Gastroesophageal sphincter (tissue), 4 donors: ENCODE measurements at regions not wholly inside any gene's neighbourhood (a gene's known extent, or its start where the extent isn't known, plus 50 kb on each side); places are given as distances from the start of the nearest gene placed in this dataset.

Source experiments
- ATAC-seq: fragments of 150-250 bp; one replicate; pipeline ENCODE4 v1.9.1; 2016; ENCODE audit warnings: mild to moderate bottlenecking, moderate library complexity
- H3K27ac ChIP-seq, 4 donors: fragments of 200-600 bp; sonication (generic) in 3 of 4; 1 replicate in 3 of 4; 2 replicates in 1 of 4; pipeline ENCODE4 v1.5.1; 2016 to 2019
- H3K27me3 ChIP-seq: fragments of 200-600 bp; sonication (generic); one replicate; pipeline ENCODE4 v1.5.1; 2019
- H3K36me3 ChIP-seq, 2 donors: fragments of 200-600 bp; sonication (generic); one replicate each; pipeline ENCODE4 v1.5.1; 2019; ENCODE audit warnings: control low read depth in 1 of 2
- H3K4me1 ChIP-seq, 3 donors: fragments of 200-600 bp; sonication (generic); 1 replicate in 2 of 3; 2 replicates in 1 of 3; pipeline ENCODE4 v1.5.1; 2016 to 2019; ENCODE audit warnings: control low read depth in 2 of 3
- H3K4me3 ChIP-seq, 2 donors: fragments of 200-600 bp; sonication (generic); one replicate each; pipeline ENCODE4 v1.5.1; 2019; ENCODE audit warnings: mild to moderate bottlenecking in 1 of 2, moderate library complexity in 1 of 2
- H3K9me3 ChIP-seq, 3 donors: fragments of 200-600 bp; sonication (generic); one replicate each; pipeline ENCODE4 v1.5.1; 2017 to 2019; ENCODE audit warnings: control low read depth in 2 of 3
- EP300 ChIP-seq: sonication (generic); formaldehyde crosslinking; IDR thresholded peaks from one replicate; pipeline ENCODE4 v1.6.1; 2017; ENCODE audit warnings: antibody characterized with exemption, mild to moderate bottlenecking
- POLR2A ChIP-seq, 2 donors: fragments of 450-650 bp; IDR thresholded peaks; one replicate each; pipeline ENCODE4 v1.6.1; 2017; ENCODE audit warnings: antibody characterized with exemption in 2 of 2, mild to moderate bottlenecking in 2 of 2, moderate library complexity in 1 of 2
- POLR2AphosphoS5 ChIP-seq: sonication (generic); formaldehyde crosslinking; IDR thresholded peaks from one replicate; pipeline ENCODE4 v1.6.1; 2017; ENCODE audit warnings: antibody characterized with exemption
- WGBS, 2 donors: methylation state at CpG; one replicate each; pipeline ENCODE4 v1.1.5; 2018; ENCODE audit warnings: low coverage in 1 of 2; 5-methylcytosine and 5-hydroxymethylcytosine counted together
- TF ChIP-seq, protein P1 (sequence below), 4 experiments: fragments of 200-600 bp in 2 of 4; fragments of 450-650 bp in 2 of 4; sonication (generic) in 1 of 4; IDR thresholded peaks; one replicate each; pipeline ENCODE4 v1.5.1; 2017 to 2019; ENCODE audit warnings: antibody characterized with exemption in 4 of 4, mild to moderate bottlenecking in 2 of 4, moderate library complexity in 2 of 4

DNA sequence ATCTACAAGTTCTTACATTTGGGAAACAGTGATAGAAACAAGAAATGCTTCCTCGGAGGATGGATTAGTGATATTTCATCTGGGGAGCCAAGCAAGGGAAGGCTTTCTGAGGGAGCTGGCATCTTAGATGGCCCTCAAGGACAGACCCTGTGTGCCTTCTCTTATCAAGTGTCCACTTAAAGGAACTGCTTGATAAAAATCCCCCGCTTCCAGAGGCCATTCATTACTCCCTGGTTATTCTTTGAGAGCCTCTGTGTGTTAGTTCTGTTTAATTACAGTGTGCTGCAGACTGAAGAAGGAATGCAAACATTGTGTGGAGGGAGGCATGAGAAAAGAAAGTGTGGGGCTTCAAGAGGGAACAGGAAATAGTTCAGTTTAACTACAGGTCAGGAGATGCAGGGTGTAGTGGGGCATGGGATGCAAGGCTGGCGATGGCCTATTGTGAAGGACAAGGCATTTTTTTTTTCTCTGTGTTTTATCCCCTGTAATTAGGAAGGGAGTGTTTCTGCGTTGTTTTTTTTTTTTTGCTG, 145.4 kb downstream of the SNX10 start:
- no peaks in the 10 kb centered on the region for H3K27me3 ChIP-seq
- no peaks in the 10 kb centered on the region for H3K36me3 ChIP-seq
- no peak overlapping the region for H3K4me3 ChIP-seq
- no peak overlapping the region for H3K27ac ChIP-seq
- WGBS, 2 donors: 78 to 88% methylated on average over 3 to 4 of the region's 4 CpGs
- H3K9me3 ChIP-seq: no peaks in the 10 kb centered on the region
- no peak for ATAC-seq
- no peaks in the 10 kb centered on the region for H3K4me1 ChIP-seq
- no peak for TF ChIP-seq EP300
- TF ChIP-seq POLR2AphosphoS5: no peak
- TF ChIP-seq, protein P1, sequence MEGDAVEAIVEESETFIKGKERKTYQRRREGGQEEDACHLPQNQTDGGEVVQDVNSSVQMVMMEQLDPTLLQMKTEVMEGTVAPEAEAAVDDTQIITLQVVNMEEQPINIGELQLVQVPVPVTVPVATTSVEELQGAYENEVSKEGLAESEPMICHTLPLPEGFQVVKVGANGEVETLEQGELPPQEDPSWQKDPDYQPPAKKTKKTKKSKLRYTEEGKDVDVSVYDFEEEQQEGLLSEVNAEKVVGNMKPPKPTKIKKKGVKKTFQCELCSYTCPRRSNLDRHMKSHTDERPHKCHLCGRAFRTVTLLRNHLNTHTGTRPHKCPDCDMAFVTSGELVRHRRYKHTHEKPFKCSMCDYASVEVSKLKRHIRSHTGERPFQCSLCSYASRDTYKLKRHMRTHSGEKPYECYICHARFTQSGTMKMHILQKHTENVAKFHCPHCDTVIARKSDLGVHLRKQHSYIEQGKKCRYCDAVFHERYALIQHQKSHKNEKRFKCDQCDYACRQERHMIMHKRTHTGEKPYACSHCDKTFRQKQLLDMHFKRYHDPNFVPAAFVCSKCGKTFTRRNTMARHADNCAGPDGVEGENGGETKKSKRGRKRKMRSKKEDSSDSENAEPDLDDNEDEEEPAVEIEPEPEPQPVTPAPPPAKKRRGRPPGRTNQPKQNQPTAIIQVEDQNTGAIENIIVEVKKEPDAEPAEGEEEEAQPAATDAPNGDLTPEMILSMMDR (IDR thresholded peaks at IDR 0.05): no peak

DNA sequence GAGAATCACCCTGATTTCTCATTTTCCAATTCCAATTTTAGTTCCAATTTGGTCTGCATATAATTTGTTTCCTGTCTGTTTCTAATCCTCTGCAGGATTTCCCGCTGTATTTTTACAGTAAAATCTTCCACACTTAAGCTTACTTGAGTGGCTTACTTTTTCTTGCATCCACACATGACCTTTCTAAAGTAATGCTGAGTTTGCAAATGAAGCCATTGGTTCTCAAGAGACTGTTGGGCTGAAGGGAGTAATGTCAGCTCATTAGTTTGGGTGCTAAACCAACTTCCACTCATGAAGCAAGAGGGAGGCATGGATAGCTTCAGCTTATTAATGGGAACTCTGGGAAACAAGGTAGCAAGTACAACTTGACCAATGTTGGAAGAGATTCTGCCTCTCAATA, 146.4 kb downstream of the SNX10 start:
- WGBS, 2 donors: 75 to 85% methylated on average over 1 of the region's 1 CpG
- no peak for ATAC-seq
- H3K4me3 ChIP-seq: no peak overlapping the region

DNA sequence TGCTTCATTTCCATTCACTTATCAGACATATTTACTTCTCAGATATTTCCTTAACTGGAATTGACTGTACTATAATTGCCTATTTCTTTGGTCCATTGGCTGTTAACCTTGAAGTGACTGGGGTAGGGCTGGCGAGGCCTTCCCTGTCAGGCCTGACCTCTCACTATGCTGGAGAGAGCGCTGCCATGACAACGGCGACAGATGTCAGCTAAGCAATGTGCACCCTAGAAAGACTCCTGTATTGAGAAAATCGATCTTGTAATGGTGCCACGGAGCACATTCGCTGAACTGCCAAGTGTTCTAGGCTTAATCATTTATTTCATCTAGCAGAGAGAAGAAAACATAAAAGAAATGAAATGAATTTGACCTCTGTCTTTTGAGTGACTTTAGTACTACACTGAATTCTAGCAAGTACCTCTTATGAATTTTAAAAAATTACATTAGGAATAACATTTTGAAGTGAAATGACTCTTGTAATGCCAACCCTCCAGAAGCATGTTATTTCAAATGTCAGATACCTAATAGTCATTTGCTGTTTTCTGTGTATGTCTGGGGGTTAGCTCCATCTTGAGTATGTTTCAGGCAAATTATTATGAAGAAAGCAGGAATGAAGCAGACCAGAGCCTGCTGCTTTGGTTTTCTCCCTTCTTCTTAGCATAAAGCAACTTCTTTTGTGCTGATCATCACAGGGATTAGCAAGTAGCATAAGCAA, 148.0 kb downstream of the SNX10 start:
- no peaks in the 10 kb centered on the region for H3K36me3 ChIP-seq
- no peak for ATAC-seq
- H3K27ac ChIP-seq: no peak overlapping the region
- H3K9me3 ChIP-seq: no peaks in the 10 kb centered on the region
- H3K4me1 ChIP-seq: no peaks in the 10 kb centered on the region
- no peak overlapping the region for H3K4me3 ChIP-seq
- TF ChIP-seq, protein P1 (IDR thresholded peaks at IDR 0.05): no peak
- TF ChIP-seq POLR2A (IDR thresholded peaks at IDR 0.05) (no peak), EP300 (no peak), POLR2AphosphoS5 (no peak)
- 71 to 77% methylated on average over 5 of the region's 7 CpGs for WGBS, 2 donors
- H3K27me3 ChIP-seq: peaks cover 6% of the 10 kb centered on the region

More for the DNA sequence above, 146.4 kb downstream of the SNX10 start:
- TF ChIP-seq, protein P1 (IDR thresholded peaks at IDR 0.05): no peak
- TF ChIP-seq EP300: no peak
- Histone ChIP-seq H3K4me1 (no peaks in the 10 kb centered on the region), H3K36me3 (no peaks in the 10 kb centered on the region), H3K27me3 (no peaks in the 10 kb centered on the region), H3K27ac (no peak overlapping the region), H3K9me3 (no peaks in the 10 kb centered on the region)

DNA sequence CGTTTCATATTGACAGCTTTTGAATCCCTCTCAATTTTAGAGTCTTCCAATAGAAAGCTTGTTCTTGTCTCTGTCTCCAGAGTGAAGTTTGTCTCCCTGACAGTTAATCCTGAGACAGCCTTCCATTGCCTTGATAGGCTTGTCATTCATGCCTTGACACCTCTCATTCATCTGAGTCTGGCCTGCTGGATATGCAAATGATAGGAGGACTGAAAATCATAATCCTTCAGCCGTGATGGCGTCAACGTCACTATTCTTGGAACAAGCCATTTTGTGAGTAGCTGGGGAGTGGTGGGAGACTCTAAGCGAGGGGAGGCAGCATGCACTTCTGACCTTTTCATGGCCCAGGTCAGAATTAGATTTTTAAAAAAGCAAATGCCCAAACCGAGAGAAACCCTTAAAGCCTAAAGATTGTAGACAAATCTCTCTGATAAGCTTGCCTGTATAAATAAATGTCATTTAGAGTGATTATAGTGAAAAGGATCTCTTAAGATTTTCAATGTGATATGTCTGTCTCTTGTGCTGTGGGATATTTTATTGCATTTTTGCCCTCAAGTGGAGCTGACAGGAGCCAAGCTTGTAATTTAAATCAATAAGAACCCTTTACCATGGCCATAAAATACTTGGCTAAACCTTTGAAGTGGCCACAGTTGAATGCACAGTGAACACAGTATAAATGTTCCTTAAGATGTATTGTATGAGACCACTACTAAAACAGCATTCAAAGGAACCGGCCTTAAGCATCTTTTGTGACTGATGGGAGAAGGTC, 148.8 kb downstream of the SNX10 start:
- no peak for ATAC-seq
- H3K27me3 ChIP-seq: peaks cover 6% of the 10 kb centered on the region
- H3K36me3 ChIP-seq: no peaks in the 10 kb centered on the region
- TF ChIP-seq POLR2A (IDR thresholded peaks at IDR 0.05) (no peak), POLR2AphosphoS5 (no peak), EP300 (no peak)
- TF ChIP-seq, protein P1 (IDR thresholded peaks at IDR 0.05): no peak
- no peak overlapping the region for H3K4me3 ChIP-seq
- H3K4me1 ChIP-seq: no peaks in the 10 kb centered on the region
- H3K9me3 ChIP-seq: no peaks in the 10 kb centered on the region
- 79 to 100% methylated on average over 1 to 4 of the region's 7 CpGs for WGBS, 2 donors
- H3K27ac ChIP-seq: no peak overlapping the region
